GM21390 (cell line): ENCODE measurements at regions not wholly inside any gene's neighbourhood (a gene's known extent, or its start where the extent isn't known, plus 50 kb on each side); places are given as distances from the start of the nearest gene placed in this dataset.
A peak's percentile ranks its signal among the peaks of the same experiment; 100 is the strongest.
"Not testable (repeated sequence)": the region's sequence is repeated elsewhere in the genome, so short reads cannot be mapped to it uniquely, and the experiment has no call there.

Experiments used
- ATAC-seq: cut with Tn5 transposase; IDR thresholded peaks from one replicate; pipeline ENCODE4 v1.9.1; 2021; ENCODE audit not compliant: unreplicated experiment

GRCh38 chr14:97068293-97068692 lies 271.1 kb downstream of the VRK1 start:
- ATAC-seq = not testable (repeated sequence)

- no peak for ATAC-seq
These were observed 273.1 kb downstream of the VRK1 start for GRCh38 chr14:97070259-97070658.

DNA sequence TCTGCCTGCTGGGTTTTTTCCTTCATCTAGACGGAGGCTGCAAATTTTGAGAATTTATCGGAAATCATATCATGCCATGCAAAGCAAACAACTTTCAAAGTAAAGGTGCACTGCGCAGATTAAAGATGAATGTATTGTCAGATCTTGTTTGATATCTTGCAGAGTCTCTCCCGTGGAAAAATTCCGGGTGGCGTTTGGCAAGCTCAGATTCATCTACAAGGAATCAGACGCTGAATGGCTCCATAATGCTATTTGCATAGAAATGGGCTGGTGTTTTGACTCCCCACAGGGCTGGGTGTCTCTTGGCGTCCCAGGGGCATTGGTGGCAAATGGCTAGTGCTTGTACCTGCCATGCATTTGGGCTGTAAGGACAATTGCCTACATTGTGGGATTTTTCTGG lies 274.0 kb downstream of the VRK1 start:
- ATAC-seq = no peak

GRCh38 chr14:97073622-97074021 lies 276.4 kb downstream of the VRK1 start:
- no peak for ATAC-seq

DNA sequence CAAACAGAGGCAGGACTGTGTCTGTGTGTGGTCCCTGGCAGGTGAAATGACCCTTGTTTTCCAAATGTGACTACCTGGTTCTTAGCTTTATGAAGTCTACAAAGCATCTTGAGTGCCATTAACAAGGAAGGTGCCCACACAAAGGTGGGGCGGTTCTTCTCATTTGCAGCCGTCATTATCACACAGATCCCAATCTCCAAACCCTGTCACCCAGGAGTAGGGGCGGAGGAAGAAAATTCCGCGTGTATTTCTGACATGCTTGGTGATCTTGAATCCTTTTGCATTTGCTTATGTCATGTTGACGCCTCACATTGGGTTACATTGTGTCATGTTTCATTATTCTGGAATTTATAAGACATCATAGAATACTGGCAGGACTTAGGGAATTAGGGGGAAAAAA lies 277.3 kb downstream of the VRK1 start:
- no peak for ATAC-seq

- no peak for ATAC-seq
These were observed 277.7 kb downstream of the VRK1 start for GRCh38 chr14:97074856-97075255.

- ATAC-seq = peak; percentile 78
These were observed 280.1 kb downstream of the VRK1 start for GRCh38 chr14:97077253-97077653.

DNA sequence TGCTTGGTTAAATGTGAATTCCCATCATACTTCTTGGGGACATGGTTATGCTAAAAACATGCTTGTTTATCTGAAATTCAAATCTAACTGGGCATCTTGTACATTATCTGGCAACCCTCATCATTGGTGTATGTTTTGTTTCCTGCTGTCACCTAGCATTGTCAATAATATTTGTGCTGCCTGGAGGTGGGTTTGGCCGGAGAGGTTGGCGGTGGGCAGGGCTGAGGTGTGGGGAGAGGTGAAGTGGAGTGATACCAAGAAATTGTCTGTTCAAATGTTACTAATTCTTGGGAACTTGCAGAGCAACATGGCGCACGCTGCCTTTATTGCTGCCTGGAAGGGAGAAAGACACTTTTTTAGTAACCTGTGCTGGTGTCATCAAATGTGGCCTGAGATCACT lies 280.5 kb downstream of the VRK1 start:
- ATAC-seq = no peak

DNA sequence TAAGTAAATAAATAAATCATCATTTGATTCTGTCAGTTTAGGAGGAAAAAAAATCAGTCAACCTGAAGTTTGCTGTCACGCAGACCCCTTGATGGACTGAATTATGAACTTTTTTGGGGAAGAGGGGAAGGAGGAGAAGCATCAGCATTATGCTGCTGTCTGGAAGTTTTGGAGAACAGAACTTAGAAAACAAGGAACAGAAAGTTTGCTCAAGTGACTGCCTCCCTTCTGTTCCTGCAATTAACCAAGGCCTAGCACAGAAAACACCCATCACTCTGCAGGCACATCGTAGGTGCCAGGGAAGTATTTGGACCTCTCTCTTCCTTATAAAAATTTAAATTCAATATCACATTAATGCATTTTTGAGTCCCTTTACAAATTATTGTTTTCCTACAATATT lies 283.8 kb downstream of the VRK1 start:
- ATAC-seq = no peak

DNA sequence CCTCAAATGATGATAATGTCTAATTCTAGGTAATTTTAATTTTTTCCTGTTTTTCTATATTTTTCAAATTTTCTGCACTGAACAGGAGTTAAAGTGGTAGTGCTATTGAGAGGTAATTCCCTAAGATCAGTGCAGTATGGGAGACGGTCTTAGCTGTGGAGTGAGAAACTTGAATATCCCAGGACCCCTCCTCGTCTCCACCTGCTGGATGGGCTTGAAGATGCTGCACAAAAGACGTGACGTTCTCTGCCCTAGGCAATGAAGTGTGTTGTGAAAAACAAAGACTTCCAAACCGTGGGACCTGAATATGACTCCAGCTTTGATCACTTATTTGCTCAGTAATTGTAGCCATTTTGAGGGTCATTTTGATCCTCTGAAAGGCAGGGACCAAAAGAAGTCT lies 298.1 kb downstream of the VRK1 start:
- ATAC-seq = no peak

- ATAC-seq = no peak
These were observed 300.1 kb downstream of the VRK1 start for GRCh38 chr14:97097296-97097695.

- ATAC-seq = no peak
These were observed 303.1 kb downstream of the VRK1 start for GRCh38 chr14:97100306-97100705.

GRCh38 chr14:97101561-97101960 lies 304.4 kb downstream of the VRK1 start:
- no peak for ATAC-seq

DNA sequence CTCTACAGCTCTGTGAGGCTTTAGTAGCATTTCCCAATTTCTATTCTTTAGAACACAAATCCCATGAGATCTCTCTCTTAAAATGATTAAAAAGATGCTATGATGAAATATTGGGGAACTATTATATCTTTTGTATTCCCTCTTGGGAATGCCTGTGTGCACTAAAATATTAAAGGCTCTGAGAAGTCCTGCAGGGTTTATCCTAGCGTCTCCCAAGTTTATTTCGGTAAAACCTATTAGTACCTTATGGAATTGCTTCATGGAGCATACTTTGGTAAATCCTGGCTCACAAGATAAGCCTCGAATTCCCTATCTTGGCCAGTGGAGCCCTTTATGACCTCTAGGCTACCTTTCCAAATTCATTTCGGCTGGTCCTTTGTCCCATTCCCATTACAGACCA lies 306.8 kb downstream of the VRK1 start:
- ATAC-seq = no peak

GRCh38 chr14:97106166-97106565 lies 309.0 kb downstream of the VRK1 start:
- ATAC-seq = peak; percentile 55

GRCh38 chr14:97106609-97107008 lies 309.4 kb downstream of the VRK1 start:
- no peak for ATAC-seq

DNA sequence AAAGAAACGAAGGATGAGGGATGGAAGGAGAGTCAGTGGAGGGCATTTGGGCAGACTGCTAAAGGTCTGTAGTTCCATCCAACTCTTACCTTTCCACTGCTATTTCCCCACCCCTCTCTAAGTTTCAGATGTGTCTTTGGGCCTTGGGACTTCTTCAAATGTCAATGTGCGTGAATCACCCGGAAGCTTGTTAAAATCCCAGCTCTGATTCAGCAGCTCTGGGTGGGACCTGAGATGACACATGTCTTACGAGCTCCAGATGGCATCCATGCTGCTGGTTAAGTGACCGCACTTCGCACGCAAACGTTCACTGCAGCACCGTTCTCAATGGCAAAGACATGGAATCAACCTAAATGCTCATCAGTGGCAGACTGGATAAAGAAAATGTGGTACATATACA lies 309.9 kb downstream of the VRK1 start:
- ATAC-seq = no peak

DNA sequence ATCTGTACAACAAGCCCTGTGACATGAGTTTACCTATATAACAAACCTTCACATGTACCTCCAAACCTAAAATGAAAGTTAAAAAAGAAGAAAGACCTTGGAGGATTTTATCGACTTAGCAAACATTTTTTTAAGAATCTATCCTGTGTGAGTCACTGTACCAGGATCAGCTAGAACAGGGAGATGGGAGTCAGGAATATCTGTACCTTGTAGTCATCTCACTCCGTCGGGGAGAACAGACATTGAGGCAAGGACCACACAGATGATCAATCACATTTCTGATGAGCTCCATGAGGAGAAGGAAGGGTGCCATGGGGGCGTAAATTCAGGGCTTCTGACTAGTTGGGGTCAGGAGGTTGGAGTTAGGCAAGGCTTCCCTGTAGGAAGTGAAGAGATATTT lies 310.6 kb downstream of the VRK1 start:
- no peak for ATAC-seq

- no peak for ATAC-seq
These were observed 312.1 kb downstream of the VRK1 start for GRCh38 chr14:97109234-97109633.

- no peak for ATAC-seq
These were observed 316.2 kb downstream of the VRK1 start for GRCh38 chr14:97113339-97113738.

GRCh38 chr14:97116546-97116945 lies 319.4 kb downstream of the VRK1 start:
- ATAC-seq = no peak

DNA sequence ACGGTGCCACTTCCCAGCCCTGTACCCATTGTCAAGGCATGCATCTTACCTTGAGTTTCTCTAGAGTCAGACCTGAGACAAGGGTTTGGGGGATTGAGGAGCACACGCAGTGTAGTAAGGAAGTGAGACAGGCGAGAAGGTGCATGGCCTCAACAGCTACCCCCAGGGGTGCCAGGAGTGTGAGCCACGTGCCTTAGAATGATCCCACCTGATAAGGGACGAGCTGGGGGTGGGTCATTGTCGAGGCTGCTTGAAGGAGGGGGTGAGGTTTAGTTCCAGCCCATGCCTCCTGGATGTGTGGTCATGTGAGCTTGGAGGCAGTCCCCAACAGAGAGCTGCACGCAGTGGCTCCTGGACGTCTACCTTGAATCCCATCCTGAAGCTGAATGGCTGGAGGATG lies 320.5 kb downstream of the VRK1 start:
- ATAC-seq = no peak

- ATAC-seq = no peak
These were observed 323.0 kb downstream of the VRK1 start for GRCh38 chr14:97120204-97120603.

DNA sequence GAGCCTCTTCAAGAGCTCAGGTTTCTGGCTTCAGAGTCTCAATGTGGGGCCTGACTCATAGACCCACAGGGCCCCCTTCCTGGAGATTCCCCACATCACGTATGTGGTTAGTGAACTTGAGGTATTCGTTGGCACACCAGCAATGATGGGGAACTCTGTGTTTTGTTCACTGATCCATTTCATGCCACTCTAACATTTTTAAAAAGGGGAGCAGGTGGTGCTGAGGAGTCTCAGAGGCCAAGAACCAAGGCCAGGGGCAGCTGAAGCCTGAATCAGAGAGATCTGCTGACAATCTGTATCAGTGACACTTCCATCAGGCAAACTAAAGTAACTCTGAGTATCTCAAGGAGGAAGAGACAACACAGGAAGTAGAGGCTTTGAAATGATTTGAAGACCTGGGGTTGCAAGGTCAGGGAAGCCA lies 323.4 kb downstream of the VRK1 start:
- no peak for ATAC-seq
